ENCODE measurements at regions not wholly inside any gene's neighbourhood (a gene's known extent, or its start where the extent isn't known, plus 50 kb on each side); places are given as distances from the start of the nearest gene placed in this dataset.

DNA sequence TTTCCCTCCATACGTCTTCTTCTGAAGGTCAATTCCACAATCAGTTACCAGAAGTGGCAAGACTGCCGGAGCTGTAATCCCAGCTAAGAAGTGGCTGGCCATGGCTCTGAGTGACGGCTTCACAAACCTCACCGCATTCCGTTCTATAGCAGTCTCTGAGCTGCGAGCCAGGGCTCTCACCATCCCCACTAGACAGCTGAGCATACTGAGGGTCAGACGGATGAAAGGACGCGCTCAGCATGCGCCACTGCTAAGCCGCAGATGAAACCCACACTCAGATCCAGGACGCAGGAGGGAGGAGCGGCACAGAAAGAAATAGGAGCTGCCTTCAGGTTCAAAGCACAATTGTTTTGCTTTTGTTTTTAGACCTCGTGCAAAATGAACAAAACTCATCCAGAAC lies 97.9 kb downstream of the ANKRD60 start:
- TF ChIP-seq, protein P1, sequence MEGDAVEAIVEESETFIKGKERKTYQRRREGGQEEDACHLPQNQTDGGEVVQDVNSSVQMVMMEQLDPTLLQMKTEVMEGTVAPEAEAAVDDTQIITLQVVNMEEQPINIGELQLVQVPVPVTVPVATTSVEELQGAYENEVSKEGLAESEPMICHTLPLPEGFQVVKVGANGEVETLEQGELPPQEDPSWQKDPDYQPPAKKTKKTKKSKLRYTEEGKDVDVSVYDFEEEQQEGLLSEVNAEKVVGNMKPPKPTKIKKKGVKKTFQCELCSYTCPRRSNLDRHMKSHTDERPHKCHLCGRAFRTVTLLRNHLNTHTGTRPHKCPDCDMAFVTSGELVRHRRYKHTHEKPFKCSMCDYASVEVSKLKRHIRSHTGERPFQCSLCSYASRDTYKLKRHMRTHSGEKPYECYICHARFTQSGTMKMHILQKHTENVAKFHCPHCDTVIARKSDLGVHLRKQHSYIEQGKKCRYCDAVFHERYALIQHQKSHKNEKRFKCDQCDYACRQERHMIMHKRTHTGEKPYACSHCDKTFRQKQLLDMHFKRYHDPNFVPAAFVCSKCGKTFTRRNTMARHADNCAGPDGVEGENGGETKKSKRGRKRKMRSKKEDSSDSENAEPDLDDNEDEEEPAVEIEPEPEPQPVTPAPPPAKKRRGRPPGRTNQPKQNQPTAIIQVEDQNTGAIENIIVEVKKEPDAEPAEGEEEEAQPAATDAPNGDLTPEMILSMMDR (conservative IDR thresholded peaks at IDR 0.05 in 1 of 2, IDR thresholded peaks at IDR 0.05 in 1 of 2; ENCODE audit: extremely low read depth in 1 of 2, insufficient read depth in 1 of 2, low read depth in 1 of 2, low read length in 2 of 2), result no peak
- no peak for TF ChIP-seq EZH2 (IDR thresholded peaks at IDR 0.05; ENCODE audit: borderline replicate concordance, low read length)
